ENCODE measurements at regions not wholly inside any gene's neighbourhood (a gene's known extent, or its start where the extent isn't known, plus 50 kb on each side); places are given as distances from the start of the nearest gene placed in this dataset.

DNA sequence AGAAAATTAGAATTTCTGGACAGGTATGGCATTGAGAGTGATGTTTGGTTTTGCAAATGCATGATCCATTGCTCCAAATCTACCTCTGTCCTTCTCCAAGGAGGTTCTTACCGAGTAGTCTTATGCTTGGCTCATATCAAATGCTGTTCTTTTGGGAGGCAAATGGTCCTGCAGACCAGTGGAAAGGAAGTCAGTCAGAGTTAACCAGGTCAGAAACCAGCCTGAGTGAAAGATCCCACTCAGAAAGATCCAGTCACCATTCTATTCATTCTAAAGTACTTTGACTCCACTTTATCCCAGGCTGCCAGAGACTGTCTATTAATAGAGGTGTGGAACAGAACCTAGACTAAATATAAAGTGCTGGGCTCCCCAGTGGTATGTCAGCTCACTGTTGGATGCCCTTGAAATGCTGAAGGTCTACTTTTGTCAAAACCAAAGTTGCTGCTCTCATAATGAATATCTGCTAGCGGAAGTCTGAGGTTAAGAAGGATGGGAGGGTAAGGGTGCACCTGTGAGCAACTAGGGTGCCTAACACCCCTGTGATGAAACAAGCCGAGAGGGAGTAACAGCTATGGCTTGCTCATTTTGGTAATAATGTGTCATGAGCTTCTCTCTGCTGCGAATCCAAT lies 302.2 kb downstream of the ZNF608 start:
- no peak for DNase-seq (ENCODE audit: low read depth, low spot score)
- no peak for ATAC-seq
- no peak overlapping the region for H3K9ac ChIP-seq (ENCODE audit: low read length)
- ChIA-PET RAD21 (ENCODE audit: low non-redundant PET in 1 of 2, low total read pairs in 2 of 2, uncharacterized antibody in 2 of 2, unreplicated experiment in 2 of 2) (no interaction called here), POLR2A (no interaction called here), CTCF (no interaction called here)
- no peaks in the 10 kb centered on the region for H3K9me2 ChIP-seq (ENCODE audit: insufficient read depth)
- intact Hi-C loops (cut with micrococcal nuclease), result no loop called here
- H3K27ac ChIP-seq (ENCODE audit: low read depth, low read length), result no peak overlapping the region
- no peaks in the 10 kb centered on the region for H4K20me1 ChIP-seq (ENCODE audit: insufficient read depth)
- no peak for TF ChIP-seq EGR1 (IDR thresholded peaks at IDR 0.05; ENCODE audit: low read depth)
- TF ChIP-seq, protein P1, sequence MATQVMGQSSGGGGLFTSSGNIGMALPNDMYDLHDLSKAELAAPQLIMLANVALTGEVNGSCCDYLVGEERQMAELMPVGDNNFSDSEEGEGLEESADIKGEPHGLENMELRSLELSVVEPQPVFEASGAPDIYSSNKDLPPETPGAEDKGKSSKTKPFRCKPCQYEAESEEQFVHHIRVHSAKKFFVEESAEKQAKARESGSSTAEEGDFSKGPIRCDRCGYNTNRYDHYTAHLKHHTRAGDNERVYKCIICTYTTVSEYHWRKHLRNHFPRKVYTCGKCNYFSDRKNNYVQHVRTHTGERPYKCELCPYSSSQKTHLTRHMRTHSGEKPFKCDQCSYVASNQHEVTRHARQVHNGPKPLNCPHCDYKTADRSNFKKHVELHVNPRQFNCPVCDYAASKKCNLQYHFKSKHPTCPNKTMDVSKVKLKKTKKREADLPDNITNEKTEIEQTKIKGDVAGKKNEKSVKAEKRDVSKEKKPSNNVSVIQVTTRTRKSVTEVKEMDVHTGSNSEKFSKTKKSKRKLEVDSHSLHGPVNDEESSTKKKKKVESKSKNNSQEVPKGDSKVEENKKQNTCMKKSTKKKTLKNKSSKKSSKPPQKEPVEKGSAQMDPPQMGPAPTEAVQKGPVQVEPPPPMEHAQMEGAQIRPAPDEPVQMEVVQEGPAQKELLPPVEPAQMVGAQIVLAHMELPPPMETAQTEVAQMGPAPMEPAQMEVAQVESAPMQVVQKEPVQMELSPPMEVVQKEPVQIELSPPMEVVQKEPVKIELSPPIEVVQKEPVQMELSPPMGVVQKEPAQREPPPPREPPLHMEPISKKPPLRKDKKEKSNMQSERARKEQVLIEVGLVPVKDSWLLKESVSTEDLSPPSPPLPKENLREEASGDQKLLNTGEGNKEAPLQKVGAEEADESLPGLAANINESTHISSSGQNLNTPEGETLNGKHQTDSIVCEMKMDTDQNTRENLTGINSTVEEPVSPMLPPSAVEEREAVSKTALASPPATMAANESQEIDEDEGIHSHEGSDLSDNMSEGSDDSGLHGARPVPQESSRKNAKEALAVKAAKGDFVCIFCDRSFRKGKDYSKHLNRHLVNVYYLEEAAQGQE (IDR thresholded peaks at IDR 0.05; ENCODE audit: low read depth), result no peak
- TF ChIP-seq ZNF274 (IDR thresholded peaks at IDR 0.05; ENCODE audit: low read depth, low read length), result no peak
- TF ChIP-seq CEBPB (IDR thresholded peaks at IDR 0.05; ENCODE audit: low read depth), result no peak
- no peak for TF ChIP-seq ZFX (IDR thresholded peaks at IDR 0.05)
- no peak for TF ChIP-seq SIN3A (IDR thresholded peaks at IDR 0.05; ENCODE audit: low read depth)
- no peak for TF ChIP-seq ELF1 (IDR thresholded peaks at IDR 0.05; ENCODE audit: borderline replicate concordance, low read depth)
- no peak for TF ChIP-seq CBX3 (IDR thresholded peaks at IDR 0.05; ENCODE audit: low read depth)
- no peak for TF ChIP-seq SRF (IDR thresholded peaks at IDR 0.05; ENCODE audit: low read depth)
- TF ChIP-seq TCF7L2 (IDR thresholded peaks at IDR 0.05; ENCODE audit: borderline replicate concordance, extremely low read depth, insufficient read depth, insufficient read length), result no peak
- H3K4me1 ChIP-seq (ENCODE audit: control insufficient read depth in 1 of 2, insufficient read depth in 2 of 2, low read length in 2 of 2), result no peaks in the 10 kb centered on the region
- H3K79me2 ChIP-seq (ENCODE audit: insufficient read depth, low read length), result no peaks in the 10 kb centered on the region
- no peak overlapping the region for H3K4me2 ChIP-seq (ENCODE audit: low read length)
- no peaks in the 10 kb centered on the region for H3K36me3 ChIP-seq (ENCODE audit: control insufficient read depth in 1 of 2, insufficient read depth in 2 of 2, low read length in 2 of 2)
- H2AFZ ChIP-seq (ENCODE audit: low read depth, low read length, poor library complexity, severe bottlenecking), result no peak overlapping the region
- no peaks in the 10 kb centered on the region for H3K27me3 ChIP-seq (ENCODE audit: insufficient read depth, low read length)
- no peaks in the 10 kb centered on the region for H3K9me3 ChIP-seq (ENCODE audit: control insufficient read depth in 1 of 2, insufficient read depth in 1 of 2, low read depth in 1 of 2, low read length in 2 of 2)
- H3K4me3 ChIP-seq (replicated peaks in 1 of 2; ENCODE audit: low read depth in 1 of 2, low read length in 2 of 2), result no peak overlapping the region
- BruUV-seq (replicated peaks), result no TSS peak

Data from HCT116 (cell line).